H1 (cell line): ENCODE measurements at regions not wholly inside any gene's neighbourhood (a gene's known extent, or its start where the extent isn't known, plus 50 kb on each side); places are given as distances from the start of the nearest gene placed in this dataset.

Experiments
- BACH1 ChIP-seq: IDR thresholded peaks from 2 replicates; pipeline ENCODE4 v1.6.1; 2012; ENCODE audit warnings: low read length, improper control_type of control experiment
- GABPA ChIP-seq: IDR thresholded peaks from 2 replicates; pipeline ENCODE4 v1.6.1; 2011; ENCODE audit warnings: mild to moderate bottlenecking, low read length, moderate library complexity, borderline replicate concordance; ENCODE audit not compliant: insufficient read depth
- PHF8 ChIP-seq: fragments of 200-600 bp; sonication (generic); conservative IDR thresholded peaks from 2 replicates; pipeline ENCODE4 v1.7.1; 2012; ENCODE audit warnings: low read depth, mild to moderate bottlenecking, inconsistent platforms, low read length, moderate library complexity
- RXRA ChIP-seq: IDR thresholded peaks from 2 replicates; pipeline ENCODE4 v1.6.1; 2011; ENCODE audit warnings: low read depth, mild to moderate bottlenecking, low read length, moderate library complexity; ENCODE audit not compliant: insufficient read depth

DNA sequence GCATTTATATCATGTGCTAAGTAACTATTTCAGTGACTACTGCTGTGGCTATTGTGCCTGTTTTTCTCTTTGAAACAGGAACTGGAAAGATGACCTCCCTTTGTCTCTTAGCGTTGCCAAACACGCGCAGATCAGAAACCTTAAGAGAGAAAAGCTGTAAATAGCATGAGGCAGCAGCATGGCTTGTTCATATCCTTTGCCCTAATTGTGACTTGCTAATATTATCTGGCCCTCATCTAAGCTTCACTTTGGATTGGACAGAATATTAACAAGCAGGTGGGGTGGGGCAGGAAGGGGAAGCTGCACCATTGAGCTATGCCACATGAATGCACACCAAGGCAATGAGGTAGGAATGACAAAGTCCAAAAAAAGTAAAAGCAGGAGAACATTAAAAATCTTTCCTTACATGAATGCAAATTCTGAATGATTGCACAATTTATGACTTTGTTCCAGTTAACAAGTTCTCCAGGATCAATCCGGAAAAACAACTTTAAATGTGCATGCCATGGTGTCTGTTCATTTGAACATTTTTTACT is 128.4 kb downstream of the IRS1 start (continued):
- TF ChIP-seq PHF8 (no peak), GABPA (no peak), BACH1 (no peak), RXRA (no peak)
